Left ventricle myocardium inferior (tissue), 1 donor: ENCODE measurements at regions not wholly inside any gene's neighbourhood (a gene's known extent, or its start where the extent isn't known, plus 50 kb on each side); places are given as distances from the start of the nearest gene placed in this dataset.

Experiments
- DNase-seq: peaks from one replicate; pipeline ENCODE4 v3.0.0-alpha.2; 2020
- H3K27ac ChIP-seq: fragments of 200-600 bp; replicated peaks from 2 replicates; pipeline ENCODE4 v1.8.0; 2021
- H3K27me3 ChIP-seq: fragments of 200-600 bp; 2 replicates; pipeline ENCODE4 v1.8.0; 2021; ENCODE audit warnings: low read depth
- H3K36me3 ChIP-seq: fragments of 200-600 bp; 2 replicates; pipeline ENCODE4 v1.8.0; 2021
- H3K4me1 ChIP-seq: fragments of 200-600 bp; 2 replicates; pipeline ENCODE4 v1.8.0; 2021
- H3K4me3 ChIP-seq: fragments of 200-600 bp; 2 replicates; pipeline ENCODE4 v1.8.0; 2021; ENCODE audit warnings: mild to moderate bottlenecking, moderate library complexity
- H3K9me3 ChIP-seq: fragments of 200-600 bp; replicated peaks from 2 replicates; pipeline ENCODE4 v1.8.0; 2021
- intact Hi-C: fragments of 100-400 bp; cut with micrococcal nuclease; formaldehyde crosslinking; loops from one replicate; pipeline ENCODE4 v1.11.0; 2022
- TF ChIP-seq, protein P1 (sequence below): fragments of 200-600 bp; IDR thresholded peaks from 2 replicates; pipeline ENCODE4 v1.8.0; 2021; ENCODE audit warnings: antibody characterized with exemption, mild to moderate bottlenecking, borderline replicate concordance
- donor health status: DM: no; HTN: yes; CAD: no; lungs with severe emphysema.

DNA sequence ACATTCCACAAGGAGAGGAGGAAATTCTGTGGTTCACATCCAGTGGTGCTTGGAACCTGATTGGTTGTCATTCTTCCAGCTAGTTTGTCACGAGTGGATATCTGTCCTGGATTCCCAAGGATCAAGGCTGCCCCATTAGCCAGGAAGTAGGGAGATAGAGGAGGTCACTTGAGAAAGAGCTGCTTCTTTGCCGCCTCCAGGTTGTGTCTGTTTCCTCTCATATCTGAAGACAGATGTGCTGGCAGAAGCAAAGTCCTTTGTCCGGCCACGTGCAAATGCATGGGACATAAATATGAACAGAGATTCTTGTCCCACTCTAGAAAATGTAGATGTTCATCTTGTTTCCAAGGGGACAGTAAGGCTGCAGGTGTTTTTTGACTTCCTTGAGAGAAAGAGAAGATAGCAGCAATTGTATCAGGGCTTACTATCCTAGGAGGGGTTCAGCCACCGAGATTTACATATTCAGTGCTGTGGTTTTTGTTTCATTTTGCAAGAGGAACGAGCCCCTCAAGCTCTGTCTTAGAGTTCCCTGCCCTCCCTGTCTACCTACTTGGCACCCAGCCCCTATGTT, 174.4 kb downstream of the RPIA start:
- Histone ChIP-seq H3K9me3 (no peaks in the 10 kb centered on the region), H3K27ac (no peak overlapping the region), H3K4me3 (no peak overlapping the region), H3K4me1 (no peaks in the 10 kb centered on the region), H3K27me3 (peaks cover 51% of the 10 kb centered on the region), H3K36me3 (no peaks in the 10 kb centered on the region)
- intact Hi-C loops, result no loop called here
- no peak for DNase-seq
- TF ChIP-seq, protein P1, sequence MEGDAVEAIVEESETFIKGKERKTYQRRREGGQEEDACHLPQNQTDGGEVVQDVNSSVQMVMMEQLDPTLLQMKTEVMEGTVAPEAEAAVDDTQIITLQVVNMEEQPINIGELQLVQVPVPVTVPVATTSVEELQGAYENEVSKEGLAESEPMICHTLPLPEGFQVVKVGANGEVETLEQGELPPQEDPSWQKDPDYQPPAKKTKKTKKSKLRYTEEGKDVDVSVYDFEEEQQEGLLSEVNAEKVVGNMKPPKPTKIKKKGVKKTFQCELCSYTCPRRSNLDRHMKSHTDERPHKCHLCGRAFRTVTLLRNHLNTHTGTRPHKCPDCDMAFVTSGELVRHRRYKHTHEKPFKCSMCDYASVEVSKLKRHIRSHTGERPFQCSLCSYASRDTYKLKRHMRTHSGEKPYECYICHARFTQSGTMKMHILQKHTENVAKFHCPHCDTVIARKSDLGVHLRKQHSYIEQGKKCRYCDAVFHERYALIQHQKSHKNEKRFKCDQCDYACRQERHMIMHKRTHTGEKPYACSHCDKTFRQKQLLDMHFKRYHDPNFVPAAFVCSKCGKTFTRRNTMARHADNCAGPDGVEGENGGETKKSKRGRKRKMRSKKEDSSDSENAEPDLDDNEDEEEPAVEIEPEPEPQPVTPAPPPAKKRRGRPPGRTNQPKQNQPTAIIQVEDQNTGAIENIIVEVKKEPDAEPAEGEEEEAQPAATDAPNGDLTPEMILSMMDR, result no peak

- TF ChIP-seq, protein P1, result no peak
- Histone ChIP-seq H3K4me1 (no peaks in the 10 kb centered on the region), H3K4me3 (no peak overlapping the region), H3K36me3 (no peaks in the 10 kb centered on the region), H3K9me3 (no peaks in the 10 kb centered on the region), H3K27me3 (peaks cover 58% of the 10 kb centered on the region), H3K27ac (no peak overlapping the region)
- intact Hi-C loops, result no loop called here
- DNase-seq, result no peak
Observed at GRCh38 chr2:88866756-88867155, 175.3 kb downstream of the RPIA start.

DNA sequence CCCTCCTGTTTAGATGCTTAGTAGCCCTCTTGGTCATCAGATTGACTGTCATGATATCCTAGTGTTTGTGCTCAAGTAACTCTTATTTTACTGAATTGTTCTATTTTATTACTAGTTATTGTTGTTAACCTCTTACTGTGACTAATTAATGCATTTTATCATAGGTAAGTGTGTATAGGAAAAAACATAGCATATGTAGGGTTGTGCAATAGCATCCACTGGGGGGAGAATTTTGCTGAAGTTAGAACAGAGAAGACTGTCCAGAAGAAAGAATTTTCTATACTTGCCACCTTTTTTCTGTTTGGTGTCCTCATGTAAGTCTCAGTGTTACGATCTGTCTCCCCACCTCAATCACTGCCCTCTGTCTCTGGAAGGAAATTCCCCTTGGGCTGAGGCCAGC, 177.4 kb downstream of the RPIA start:
- Histone ChIP-seq H3K27me3 (peaks cover 76% of the 10 kb centered on the region), H3K4me3 (no peak overlapping the region), H3K9me3 (no peaks in the 10 kb centered on the region), H3K36me3 (no peaks in the 10 kb centered on the region), H3K4me1 (no peaks in the 10 kb centered on the region), H3K27ac (no peak overlapping the region)
- DNase-seq, result no peak
- intact Hi-C loops, result no loop called here
- TF ChIP-seq, protein P1, result no peak

DNA sequence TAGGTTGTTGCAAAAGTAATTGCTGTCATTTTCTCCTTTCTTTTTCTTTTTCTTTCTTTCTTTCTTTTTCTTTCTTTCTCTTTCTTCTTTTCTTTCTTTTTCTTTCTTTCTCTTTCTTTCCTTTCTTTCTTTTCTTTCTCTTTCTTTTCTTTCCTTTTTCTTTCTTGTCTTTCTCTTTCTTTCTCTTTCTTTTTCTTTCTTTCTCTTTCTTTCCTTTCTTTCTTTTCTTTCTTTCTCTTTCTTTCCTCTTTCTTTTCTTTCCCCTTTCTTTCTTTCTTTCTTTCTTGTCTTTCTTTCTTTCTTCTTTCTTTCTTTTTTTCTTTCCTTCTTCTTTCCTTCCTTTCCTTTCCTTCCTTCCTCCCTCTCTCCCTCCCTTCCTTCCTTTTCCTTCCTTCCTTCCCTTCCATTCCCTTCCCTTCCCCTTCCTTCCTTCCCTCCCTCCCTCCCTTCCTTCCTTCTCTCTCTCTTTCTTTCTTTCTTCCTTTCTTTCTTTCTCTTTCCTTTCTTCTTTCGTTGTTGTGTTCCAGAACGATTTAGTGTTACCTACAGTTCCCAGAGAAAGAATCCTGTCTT, 178.9 kb downstream of the RPIA start:
- DNase-seq, result no peak
- Histone ChIP-seq H3K27ac (no peak overlapping the region), H3K27me3 (peaks cover 68% of the 10 kb centered on the region), H3K9me3 (no peaks in the 10 kb centered on the region), H3K4me3 (no peak overlapping the region), H3K4me1 (no peaks in the 10 kb centered on the region), H3K36me3 (no peaks in the 10 kb centered on the region)
- TF ChIP-seq, protein P1, result no peak
- intact Hi-C loops, result no loop called here

- DNase-seq, result no peak
- Histone ChIP-seq H3K4me1 (no peaks in the 10 kb centered on the region), H3K9me3 (no peaks in the 10 kb centered on the region), H3K4me3 (no peak overlapping the region), H3K36me3 (no peaks in the 10 kb centered on the region), H3K27me3 (peaks cover 58% of the 10 kb centered on the region), H3K27ac (no peak overlapping the region)
- TF ChIP-seq, protein P1, result no peak
- intact Hi-C loops, result no loop called here
Observed at GRCh38 chr2:88871336-88871735, 179.9 kb downstream of the RPIA start.
